GM19043 (cell line): ENCODE measurements at regions not wholly inside any gene's neighbourhood (a gene's known extent, or its start where the extent isn't known, plus 50 kb on each side); places are given as distances from the start of the nearest gene placed in this dataset.
"Not testable (repeated sequence)": the region's sequence is repeated elsewhere in the genome, so short reads cannot be mapped to it uniquely, and the experiment has no call there.

Experiments
- ATAC-seq: cut with Tn5 transposase; IDR thresholded peaks from one replicate; pipeline ENCODE4 v1.9.1; 2021; ENCODE audit warnings: low read depth; ENCODE audit not compliant: unreplicated experiment

DNA sequence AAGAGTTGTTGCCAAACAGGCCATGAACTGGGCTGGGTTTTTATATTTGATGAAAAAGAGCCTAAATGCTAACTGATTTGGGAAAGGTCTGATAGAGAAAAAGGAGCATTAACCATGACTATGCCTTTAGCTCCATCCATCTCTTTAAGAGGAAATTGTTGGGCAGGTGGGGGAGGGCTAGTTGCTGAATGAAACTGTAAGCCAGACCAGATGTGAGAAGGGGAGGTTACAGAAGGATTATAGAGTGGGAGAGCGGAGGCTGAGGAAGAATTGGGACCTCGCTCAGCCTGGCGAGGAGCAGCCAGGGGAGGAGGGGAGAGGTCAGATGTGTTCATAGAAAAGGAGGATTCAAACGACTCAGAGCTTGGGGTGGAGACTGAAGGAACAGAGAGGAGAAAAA is 74.9 kb upstream of the OTUD4 start:
- not testable (repeated sequence) for ATAC-seq

DNA sequence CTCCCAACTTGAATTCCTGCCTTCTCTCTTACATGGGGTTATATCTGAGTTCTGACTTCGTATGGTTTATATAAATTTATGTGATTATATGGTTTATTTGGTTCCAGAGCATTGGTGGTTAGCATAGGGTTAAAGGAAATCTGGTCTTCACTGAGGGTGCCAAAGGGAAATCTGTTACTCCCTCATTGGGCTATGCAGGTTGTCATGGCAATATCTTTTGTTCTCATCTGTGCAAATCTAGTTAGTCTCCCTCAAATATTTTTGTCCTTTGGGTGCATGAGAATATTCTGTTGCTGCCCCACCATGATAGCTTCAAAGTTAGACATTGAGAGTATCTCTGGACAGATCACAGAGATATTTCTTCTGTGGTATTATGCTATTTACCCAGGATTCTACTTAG is 71.8 kb upstream of the OTUD4 start:
- no peak for ATAC-seq

DNA sequence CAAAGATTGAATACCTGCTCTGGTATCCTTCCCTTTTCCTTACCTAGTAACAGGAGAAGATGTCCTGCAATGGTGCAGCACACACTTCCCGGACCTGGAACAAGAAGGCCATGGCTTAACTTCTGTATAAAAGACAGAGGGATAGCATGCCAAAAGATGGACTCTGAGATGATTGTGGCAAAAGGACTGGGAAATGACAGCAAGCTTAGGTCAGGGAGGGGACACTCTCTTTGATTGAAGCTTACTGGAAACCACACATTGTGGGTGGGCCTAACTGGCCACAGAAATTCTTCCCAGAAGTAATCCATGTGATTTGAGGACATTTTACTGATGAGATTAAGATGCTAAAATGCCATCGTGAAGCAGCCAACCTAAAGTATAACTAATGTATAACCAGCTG is 71.0 kb upstream of the OTUD4 start:
- ATAC-seq = no peak

DNA sequence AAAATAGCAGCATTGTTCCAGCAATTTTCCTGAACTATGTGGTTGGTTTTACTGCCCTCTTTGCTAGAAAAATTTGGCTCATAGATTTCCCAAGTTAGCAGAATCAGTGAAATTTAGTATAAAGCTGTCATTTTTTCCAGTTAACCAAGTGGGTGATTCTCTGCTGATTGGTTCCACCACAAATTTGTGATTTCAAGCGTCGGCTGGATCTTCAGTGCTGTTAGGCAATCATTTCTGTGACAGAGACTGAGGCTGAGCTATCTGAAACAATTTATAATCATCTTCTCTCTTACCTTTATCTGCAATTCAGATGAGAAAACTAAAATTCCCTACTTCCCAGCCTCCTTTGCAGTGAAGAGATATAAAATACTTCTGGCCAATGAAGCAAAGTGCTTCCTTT is 68.6 kb upstream of the OTUD4 start:
- no peak for ATAC-seq

DNA sequence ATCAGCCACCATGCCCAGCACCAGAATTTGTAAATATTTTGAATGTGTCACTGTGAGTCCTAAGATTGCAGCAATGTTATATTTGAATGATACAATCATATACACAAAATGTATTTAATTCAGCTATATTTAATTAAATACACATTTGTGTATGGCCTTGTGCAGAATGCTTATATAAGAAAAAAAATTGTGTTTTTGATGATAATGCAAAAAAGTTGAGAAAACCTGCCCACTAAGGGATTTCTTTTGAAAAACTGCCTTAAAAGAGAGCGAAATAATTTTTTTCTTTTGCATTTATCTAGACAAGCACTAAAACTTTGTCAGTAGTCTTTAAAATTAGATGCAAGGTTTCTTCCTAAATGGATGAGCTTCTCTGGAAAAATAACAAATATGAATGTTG is 68.1 kb upstream of the OTUD4 start:
- no peak for ATAC-seq

DNA sequence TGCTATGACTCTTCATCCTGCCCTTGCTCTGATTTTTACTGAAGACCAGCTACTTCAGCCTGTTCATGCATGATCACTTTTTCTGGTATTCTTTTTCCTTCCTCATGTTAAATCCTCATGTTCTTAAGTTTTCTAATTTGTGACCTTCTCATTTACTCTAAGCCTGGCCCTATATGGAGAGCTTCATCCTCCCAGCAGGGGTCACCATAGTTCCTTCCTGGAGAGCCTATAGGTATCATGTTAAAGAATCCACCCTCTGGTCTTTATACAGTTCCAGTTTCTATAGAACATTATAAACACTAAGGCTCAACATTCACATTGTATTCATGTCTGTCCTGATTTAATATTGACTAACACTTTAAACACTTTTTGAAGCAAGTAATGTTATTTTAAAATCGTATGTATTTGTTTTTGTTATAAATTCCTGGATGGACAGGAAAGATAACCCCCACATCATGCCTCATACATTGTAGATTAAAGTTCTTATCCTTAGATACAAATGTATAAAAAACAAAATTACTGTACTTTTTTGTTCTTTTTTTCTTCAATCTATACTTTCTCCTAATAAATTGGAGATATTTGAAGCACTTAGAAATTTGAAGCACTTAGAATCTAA is 53.8 kb upstream of the OTUD4 start:
- ATAC-seq = peak; percentile 99

DNA sequence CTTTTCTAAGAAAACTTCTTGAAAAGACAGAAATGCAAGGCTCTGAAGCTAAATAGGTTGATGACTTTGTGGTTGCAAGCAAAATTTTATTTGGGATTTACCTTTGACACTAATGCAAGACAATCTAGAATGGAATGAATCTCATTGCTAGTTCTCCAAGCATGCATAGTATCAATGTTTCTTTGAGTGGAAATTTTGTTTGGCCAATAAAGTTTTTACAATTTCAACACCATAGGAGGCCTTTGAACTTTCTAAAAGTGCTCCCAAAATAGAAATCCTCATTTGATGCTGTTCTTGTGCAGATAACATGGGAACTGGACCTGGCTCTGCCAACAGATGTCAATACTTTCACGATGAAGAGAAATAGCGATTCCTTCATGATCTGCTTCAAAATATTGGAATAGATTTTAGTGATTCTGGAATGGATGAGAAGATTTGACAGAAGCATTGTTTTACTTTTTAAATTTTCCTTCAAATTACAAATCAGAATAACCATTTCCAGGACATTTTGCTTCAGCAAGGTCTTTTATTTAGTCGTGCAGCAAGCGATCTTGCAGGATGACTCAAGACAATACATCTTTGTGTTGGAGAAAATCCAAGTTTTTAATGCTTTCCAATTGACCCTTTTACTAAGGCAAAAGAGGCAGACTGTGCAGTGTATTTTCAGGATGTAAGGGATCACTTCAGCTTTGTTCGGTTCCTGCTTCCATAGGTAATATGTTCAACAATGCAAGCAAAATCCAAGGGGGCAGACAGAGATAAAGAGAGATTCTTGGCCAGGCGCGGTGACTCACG is 51.7 kb upstream of the OTUD4 start:
- no peak for ATAC-seq

DNA sequence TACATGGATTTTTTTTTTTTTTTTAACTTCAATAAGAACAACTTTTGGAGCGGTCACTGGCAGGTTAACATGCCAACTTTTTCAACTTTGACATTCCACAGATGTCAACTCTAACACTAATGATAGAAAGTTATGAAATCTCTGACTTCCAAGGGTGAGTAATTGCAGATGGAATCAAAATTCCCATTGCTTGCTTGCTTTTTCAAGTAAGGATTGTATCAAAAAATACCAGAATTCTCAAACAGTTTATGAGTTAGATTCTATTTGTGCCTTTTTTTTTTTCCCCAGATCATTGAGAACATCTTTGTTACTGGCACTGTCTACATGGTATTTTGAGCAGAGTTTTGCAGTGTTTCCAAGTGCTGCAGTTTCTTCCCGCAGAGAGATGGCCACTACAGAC is 50.3 kb upstream of the OTUD4 start:
- no peak for ATAC-seq
